Adrenal gland (tissue), 5 donors: ENCODE measurements at regions not wholly inside any gene's neighbourhood (a gene's known extent, or its start where the extent isn't known, plus 50 kb on each side); places are given as distances from the start of the nearest gene placed in this dataset.

Source experiments
- CTCF ChIP-seq, 6 experiments: fragments of 450-650 bp in 4 of 6; fragments of 200-600 bp in 2 of 6; sonication (generic) in 1 of 6; IDR thresholded peaks; 1 replicate in 5 of 6; 2 replicates in 1 of 6; pipeline versions ENCODE4 v1.5.1 to v1.8.0; 2016 to 2021; ENCODE audit warnings: antibody characterized with exemption in 6 of 6, mild to moderate bottlenecking in 2 of 6, moderate library complexity in 1 of 6
- POLR2A ChIP-seq, 2 donors: fragments of 450-650 bp; IDR thresholded peaks; one replicate each; pipeline ENCODE4 v1.6.1; 2017; ENCODE audit warnings: antibody characterized with exemption in 2 of 2, mild to moderate bottlenecking in 2 of 2, moderate library complexity in 1 of 2
- donor health status: DM: no; HTN: no; CAD: no.

DNA sequence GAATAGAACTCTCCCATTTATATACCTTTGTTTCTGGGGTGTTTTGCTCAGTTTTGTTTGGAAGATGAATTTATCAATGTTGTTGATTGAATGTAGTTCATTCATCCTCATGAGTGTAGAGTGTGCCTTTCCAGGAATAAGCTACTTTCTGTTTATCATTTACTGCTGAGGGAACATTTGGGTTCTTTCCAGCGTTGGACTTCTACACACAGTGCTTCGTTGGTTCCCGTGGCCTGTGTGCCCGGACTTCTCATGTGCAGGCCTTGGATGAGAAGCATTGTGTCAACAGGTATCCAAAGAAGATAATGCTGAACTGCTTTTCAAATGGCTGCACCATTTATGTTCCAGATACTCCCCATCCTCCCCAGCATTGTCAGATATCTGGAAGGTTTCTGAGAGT is 107.6 kb upstream of the TNS3 start:
- TF ChIP-seq CTCF (IDR thresholded peaks at IDR 0.05) (no peak), POLR2A (IDR thresholded peaks at IDR 0.05) (no peak)
